Endothelial cell of umbilical vein (primary cell): ENCODE measurements at regions not wholly inside any gene's neighbourhood (a gene's known extent, or its start where the extent isn't known, plus 50 kb on each side); places are given as distances from the start of the nearest gene placed in this dataset.

ENCODE experiments used
- CTCF ChIP-seq, 2 donors: IDR thresholded peaks; 1 replicate in 1 of 2; 2 replicates in 1 of 2; pipeline ENCODE4 v1.5.1; 2011; ENCODE audit warnings: low read length in 2 of 2, mild to moderate bottlenecking in 2 of 2, moderate library complexity in 2 of 2, control low read depth in 1 of 2, inconsistent platforms in 1 of 2, low read depth in 1 of 2; ENCODE audit not compliant: insufficient read depth in 1 of 2; ENCODE audit errors: extremely low read depth in 1 of 2
- EZH2 ChIP-seq: IDR thresholded peaks from 2 replicates; pipeline ENCODE4 v1.6.1; 2012; ENCODE audit warnings: borderline replicate concordance, low read depth, mild to moderate bottlenecking, moderate library complexity, low read length, inconsistent platforms; ENCODE audit not compliant: severe bottlenecking
- POLR2A ChIP-seq: IDR thresholded peaks from 2 replicates; pipeline ENCODE4 v1.6.1; 2012; ENCODE audit warnings: low read depth, mild to moderate bottlenecking, control low read depth, low read length
- POLR2AphosphoS5 ChIP-seq: IDR thresholded peaks from 2 replicates; pipeline ENCODE4 v1.6.1; 2012; ENCODE audit warnings: low read depth, mild to moderate bottlenecking, control low read depth, low read length, moderate library complexity; ENCODE audit not compliant: insufficient read depth

DNA sequence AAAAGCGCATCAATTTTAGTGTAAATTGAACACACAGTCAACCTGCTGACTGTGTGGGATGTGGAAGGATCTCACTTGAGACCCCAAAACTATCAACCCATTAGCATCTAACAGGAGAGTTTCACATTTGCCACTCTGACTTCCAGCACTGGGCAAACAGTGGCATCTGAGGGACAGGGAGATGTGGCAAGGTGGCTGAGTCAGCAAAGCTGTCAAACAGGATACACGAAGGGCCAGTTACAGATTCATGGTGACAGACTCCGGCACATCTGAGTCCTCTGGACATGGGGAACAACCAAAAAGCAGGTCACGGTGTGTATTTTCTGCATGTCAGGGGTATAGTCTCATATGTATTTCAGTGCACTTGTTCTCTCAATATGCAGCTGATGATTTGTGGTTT is 573.4 kb upstream of the PPP2R3A start:
- TF ChIP-seq CTCF (IDR thresholded peaks at IDR 0.05; ENCODE audit: extremely low read depth in 1 of 2, insufficient read depth in 1 of 2, low read depth in 1 of 2, low read length in 2 of 2): no peak
- no peak for TF ChIP-seq POLR2A
- no peak for TF ChIP-seq POLR2AphosphoS5
- no peak for TF ChIP-seq EZH2
